ENCODE measurements at regions not wholly inside any gene's neighbourhood (a gene's known extent, or its start where the extent isn't known, plus 50 kb on each side); places are given as distances from the start of the nearest gene placed in this dataset.

- Histone ChIP-seq H3K4me1 (no peaks in the 10 kb centered on the region), H3K36me3 (no peaks in the 10 kb centered on the region), H3K9me3 (peaks cover 0 to under 1% (median 0%) of the 10 kb centered on the region in 12 donors), H3K27me3 (no peaks in the 10 kb centered on the region), H3K4me3 (no peak overlapping the region), H3K27ac (no peak overlapping the region)
- ATAC-seq = no peak
- WGBS, 4 donors = 77 to 86% (median 83%) methylated on average over 5 of the region's 5 CpGs
- intact Hi-C loops (cut with DNase I) = no loop called here
- TF ChIP-seq, protein P1, sequence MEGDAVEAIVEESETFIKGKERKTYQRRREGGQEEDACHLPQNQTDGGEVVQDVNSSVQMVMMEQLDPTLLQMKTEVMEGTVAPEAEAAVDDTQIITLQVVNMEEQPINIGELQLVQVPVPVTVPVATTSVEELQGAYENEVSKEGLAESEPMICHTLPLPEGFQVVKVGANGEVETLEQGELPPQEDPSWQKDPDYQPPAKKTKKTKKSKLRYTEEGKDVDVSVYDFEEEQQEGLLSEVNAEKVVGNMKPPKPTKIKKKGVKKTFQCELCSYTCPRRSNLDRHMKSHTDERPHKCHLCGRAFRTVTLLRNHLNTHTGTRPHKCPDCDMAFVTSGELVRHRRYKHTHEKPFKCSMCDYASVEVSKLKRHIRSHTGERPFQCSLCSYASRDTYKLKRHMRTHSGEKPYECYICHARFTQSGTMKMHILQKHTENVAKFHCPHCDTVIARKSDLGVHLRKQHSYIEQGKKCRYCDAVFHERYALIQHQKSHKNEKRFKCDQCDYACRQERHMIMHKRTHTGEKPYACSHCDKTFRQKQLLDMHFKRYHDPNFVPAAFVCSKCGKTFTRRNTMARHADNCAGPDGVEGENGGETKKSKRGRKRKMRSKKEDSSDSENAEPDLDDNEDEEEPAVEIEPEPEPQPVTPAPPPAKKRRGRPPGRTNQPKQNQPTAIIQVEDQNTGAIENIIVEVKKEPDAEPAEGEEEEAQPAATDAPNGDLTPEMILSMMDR (IDR thresholded peaks at IDR 0.05) = no peak
- TF ChIP-seq POLR2A (IDR thresholded peaks at IDR 0.05) = no peak
- DNase-seq = no peak
These were observed 146.3 kb upstream of the EEPD1 start for GRCh38 chr7:36006636-36007229.

GRCh38 chr7:36010656-36011587, 142.1 kb upstream of the EEPD1 start:
- no peak for ATAC-seq
- no peaks in the 10 kb centered on the region for H3K4me1 ChIP-seq
- H3K27me3 ChIP-seq = no peaks in the 10 kb centered on the region
- no peaks in the 10 kb centered on the region for H3K36me3 ChIP-seq
- H3K4me3 ChIP-seq = no peak overlapping the region
- intact Hi-C loops (cut with DNase I) = no loop called here
- no peak for TF ChIP-seq POLR2A (IDR thresholded peaks at IDR 0.05)
- TF ChIP-seq, protein P1 (IDR thresholded peaks at IDR 0.05) = no peak
- H3K9me3 ChIP-seq = no peaks in the 10 kb centered on the region
- H3K27ac ChIP-seq = no peak overlapping the region
- 72 to 88% (median 80%) methylated on average over 11 of the region's 11 CpGs for WGBS, 4 donors
- DNase-seq = no peak

DNA sequence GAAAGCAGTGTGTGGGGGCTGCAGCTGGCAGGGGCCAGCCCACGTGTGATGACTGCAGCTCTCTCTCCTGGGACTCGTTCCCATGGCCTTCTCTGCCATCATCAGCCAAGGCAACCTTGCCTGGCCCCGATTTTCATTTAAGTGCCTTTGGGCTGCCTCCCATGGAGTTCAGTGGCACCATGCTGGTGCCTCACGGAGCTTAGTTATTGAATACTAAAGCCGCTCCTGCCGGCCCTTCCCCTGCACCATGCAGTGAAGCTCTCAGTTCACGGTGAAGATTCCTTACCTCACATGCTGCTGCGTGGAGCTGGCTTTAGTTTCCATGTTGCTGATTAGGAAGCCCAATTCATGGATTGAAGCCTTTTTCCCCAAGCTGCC, 141.5 kb upstream of the EEPD1 start:
- WGBS, 4 donors = 64 to 70% (median 67%) methylated on average over 8 of the region's 8 CpGs
- ATAC-seq = no peak
- Histone ChIP-seq H3K9me3 (no peaks in the 10 kb centered on the region), H3K27me3 (no peaks in the 10 kb centered on the region), H3K4me1 (no peaks in the 10 kb centered on the region), H3K27ac (no peak overlapping the region), H3K4me3 (no peak overlapping the region), H3K36me3 (no peaks in the 10 kb centered on the region)
- no peak for DNase-seq
- intact Hi-C loops (cut with DNase I) = no loop called here
- no peak for TF ChIP-seq POLR2A (IDR thresholded peaks at IDR 0.05)
- TF ChIP-seq, protein P1 (IDR thresholded peaks at IDR 0.05) = no peak

DNA sequence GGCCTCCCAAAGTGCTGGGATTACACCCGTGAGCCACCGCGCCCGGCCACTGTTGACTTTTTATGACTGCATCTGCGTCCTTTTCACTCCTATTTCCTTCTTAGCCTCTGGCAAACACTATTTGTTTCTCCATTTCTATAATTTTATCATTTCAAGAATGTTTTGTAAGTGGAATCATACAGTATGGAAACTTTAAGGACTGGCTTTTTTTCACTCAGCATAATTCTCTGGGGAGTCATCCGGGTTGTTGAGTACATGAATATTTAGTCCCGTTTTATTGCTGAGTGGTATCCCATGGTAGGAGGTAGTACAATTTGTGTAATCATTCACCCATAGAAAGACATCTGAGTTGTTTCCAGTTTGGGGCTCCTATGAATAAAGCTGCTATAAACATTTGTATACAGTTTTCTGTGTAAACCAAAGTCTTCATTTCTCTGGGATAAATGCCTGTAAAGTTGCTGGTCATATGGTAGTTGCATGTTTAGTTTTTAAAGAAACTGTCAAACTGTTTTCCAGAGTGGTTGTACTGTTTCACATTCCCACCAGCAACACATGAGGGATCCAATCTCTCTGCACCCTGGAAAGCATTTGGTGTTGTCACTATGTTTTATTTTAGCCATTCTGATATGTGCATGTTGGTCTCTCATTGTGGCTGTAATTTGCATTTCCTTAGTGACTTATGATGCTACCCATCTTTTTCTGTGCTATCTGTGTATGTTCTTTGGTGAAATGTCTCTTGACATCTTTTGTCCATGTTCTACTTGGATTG, 139.6 kb upstream of the EEPD1 start:
- intact Hi-C loops (cut with DNase I) = no loop called here
- DNase-seq (no peak), ATAC-seq (no peak)
- Histone ChIP-seq H3K27me3 (no peaks in the 10 kb centered on the region), H3K36me3 (no peaks in the 10 kb centered on the region), H3K27ac (no peak overlapping the region), H3K4me1 (no peaks in the 10 kb centered on the region), H3K9me3 (no peaks in the 10 kb centered on the region), H3K4me3 (no peak overlapping the region)
- TF ChIP-seq, protein P1 (IDR thresholded peaks at IDR 0.05) = no peak
- no peak for TF ChIP-seq POLR2A (IDR thresholded peaks at IDR 0.05)
- WGBS, 4 donors = 88 to 92% (median 91%) methylated on average over 7 of the region's 7 CpGs

All from heart left ventricle (tissue), 16 donors.